MV-4-11 (cell line): ENCODE measurements at regions not wholly inside any gene's neighbourhood (a gene's known extent, or its start where the extent isn't known, plus 50 kb on each side); places are given as distances from the start of the nearest gene placed in this dataset.
"Not testable (repeated sequence)": the region's sequence is repeated elsewhere in the genome, so short reads cannot be mapped to it uniquely, and the experiment has no call there.

ENCODE experiments used
- DNase-seq: peaks from one replicate; lab custom pipeline; 2025; lab: John Stamatoyannopoulos, UW

- DNase-seq: not testable (repeated sequence)
These were observed 234.0 kb downstream of the TFAP2B start for GRCh38 chr6:51052716-51053115.

- DNase-seq: not testable (repeated sequence)
These were observed 236.6 kb downstream of the TFAP2B start for GRCh38 chr6:51055316-51055715.

GRCh38 chr6:51057296-51057695 is 238.6 kb downstream of the TFAP2B start:
- DNase-seq: no peak

GRCh38 chr6:51060262-51060762 is 241.6 kb downstream of the TFAP2B start:
- no peak for DNase-seq

GRCh38 chr6:51062166-51062722 is 243.6 kb downstream of the TFAP2B start:
- no peak for DNase-seq

GRCh38 chr6:51077821-51078518 is 259.3 kb downstream of the TFAP2B start:
- DNase-seq: no peak

DNA sequence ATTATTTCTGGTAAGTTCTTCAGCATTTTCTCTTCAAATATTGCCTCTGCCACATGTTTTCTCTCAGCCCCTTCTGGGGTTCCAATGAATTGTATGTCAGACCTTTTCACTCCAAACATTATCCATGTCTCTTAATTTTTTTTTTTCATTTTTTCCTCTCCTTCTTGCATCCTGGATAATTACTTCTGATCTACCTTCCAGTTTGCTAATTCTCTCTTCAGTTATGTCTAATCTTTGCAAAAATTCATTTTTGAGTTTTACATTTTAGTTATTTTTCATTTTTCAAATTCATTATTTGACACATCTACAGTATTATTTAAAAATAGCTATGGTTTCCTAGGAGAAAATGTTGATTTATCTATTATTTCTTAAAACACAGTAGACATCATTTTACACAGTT is 271.7 kb downstream of the TFAP2B start:
- DNase-seq: no peak

DNA sequence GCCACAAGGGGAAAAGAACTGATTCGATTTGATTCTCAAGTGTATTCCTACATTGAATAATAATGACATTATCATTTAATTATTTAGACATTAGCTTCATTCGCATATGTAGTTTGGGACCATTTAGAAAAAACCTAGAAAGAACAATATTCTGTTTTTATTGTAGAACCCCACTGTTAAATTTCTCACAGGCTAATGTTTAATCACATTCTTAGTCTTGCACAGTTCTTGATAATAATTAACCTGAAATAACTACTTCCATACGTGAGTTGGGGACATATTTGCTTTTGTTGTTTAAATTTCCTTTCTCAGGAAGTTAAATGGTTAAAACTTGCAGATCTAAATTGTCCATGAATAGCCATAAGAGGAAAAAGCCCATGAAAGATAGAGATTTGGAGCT is 275.2 kb downstream of the TFAP2B start:
- no peak for DNase-seq

GRCh38 chr6:51094271-51094670 is 275.6 kb downstream of the TFAP2B start:
- no peak for DNase-seq

DNA sequence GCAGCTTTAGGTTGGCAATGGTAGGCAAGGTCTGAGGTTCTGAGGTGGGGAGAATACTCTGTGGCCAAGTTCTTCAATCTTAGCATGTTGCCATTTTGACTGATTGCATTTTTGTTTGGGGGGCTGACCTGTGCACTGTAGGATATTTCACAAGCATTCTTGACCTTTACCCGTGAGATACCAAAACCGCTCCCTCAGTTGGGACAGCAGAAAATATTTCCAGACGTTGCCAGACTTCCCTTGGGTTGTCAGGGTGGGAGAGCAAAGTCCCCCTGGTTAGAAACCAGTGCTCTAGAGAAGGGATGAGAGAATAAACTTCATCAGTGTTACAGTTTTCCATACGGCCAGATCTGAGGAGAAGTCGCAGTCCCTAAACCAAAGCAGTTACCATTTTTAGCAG is 279.6 kb downstream of the TFAP2B start:
- no peak for DNase-seq

DNA sequence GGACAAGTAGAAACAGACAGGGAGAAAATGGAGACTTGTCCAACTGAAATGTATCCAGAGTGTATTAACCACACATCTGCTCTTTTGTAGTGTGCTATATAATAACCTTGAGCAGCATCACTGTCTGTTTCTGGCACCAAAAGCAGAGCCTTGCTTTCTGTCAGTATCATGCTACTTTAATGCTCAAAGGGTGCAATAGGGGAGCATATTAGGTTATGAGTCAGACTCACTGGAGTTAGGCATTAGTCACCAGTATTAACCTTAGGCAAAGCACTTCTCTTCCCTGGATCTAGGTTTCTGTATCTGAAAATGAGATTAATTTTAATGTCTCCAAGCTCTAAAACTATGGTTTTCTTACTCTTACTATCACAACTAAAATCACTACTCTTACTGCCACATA is 280.1 kb downstream of the TFAP2B start:
- no peak for DNase-seq

- DNase-seq: no peak
These were observed 280.5 kb downstream of the TFAP2B start for GRCh38 chr6:51099201-51099600.

DNA sequence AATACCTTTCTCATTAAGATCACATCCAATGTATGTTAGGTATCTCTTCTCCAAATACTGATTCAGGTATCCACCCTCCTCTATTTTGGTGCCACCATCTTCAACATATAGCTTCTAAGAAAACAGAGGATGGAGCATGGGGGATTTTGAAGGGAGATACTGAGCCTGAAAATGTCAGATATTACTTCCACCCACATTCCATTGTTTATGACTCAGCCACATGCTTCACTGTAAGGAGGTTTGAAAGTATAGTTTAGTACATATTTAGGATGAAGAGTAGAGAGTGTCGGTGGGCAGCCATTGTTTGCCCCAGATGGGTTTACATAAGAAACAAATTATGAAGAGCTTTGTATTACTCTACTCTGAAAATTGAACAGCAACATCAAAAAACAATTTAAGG is 286.7 kb downstream of the TFAP2B start:
- DNase-seq: no peak

DNA sequence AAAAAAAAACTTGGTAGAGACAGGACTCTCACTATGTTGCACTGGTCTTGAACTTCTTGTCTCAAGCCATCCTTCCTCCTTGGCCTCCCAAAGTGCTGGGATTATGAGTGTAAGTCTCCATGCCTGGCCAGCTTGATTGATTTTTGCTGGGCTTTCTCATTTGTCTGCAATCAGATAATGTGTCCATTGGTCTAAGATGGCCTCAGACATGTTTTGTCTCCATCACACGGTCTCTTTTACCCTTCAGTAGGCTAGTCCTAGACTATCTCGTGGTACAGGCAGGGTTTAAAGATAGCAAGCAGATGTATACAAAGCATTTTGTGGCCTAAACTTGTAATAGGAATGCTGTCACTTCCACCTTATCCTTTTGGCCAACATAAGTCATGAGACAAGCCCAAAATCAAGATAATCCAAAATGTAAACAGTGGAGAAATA is 289.1 kb downstream of the TFAP2B start:
- DNase-seq: no peak

- no peak for DNase-seq
These were observed 290.0 kb downstream of the TFAP2B start for GRCh38 chr6:51108563-51109234.

- DNase-seq: no peak
These were observed 294.1 kb downstream of the TFAP2B start for GRCh38 chr6:51112731-51113130.

GRCh38 chr6:51116723-51117122 is 298.1 kb downstream of the TFAP2B start:
- DNase-seq: no peak

DNA sequence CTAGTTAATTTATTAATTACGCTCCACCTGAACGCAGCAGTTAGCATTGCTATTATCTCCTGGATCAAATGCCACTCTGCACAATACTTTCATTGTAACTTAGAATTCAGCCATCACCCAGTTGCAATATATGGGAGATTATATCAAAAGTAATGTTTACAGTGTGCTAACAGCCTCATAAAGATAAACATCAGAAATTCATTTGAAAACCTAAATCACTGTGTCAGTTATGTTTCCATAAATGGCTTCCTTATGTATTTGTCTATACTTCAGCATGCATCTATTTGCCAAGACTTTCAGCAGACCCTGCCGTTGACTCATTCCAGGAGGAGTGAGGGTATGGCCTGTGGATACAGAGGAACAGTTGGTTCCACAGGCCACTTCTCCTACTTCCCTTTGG is 300.1 kb downstream of the TFAP2B start:
- DNase-seq: no peak

DNA sequence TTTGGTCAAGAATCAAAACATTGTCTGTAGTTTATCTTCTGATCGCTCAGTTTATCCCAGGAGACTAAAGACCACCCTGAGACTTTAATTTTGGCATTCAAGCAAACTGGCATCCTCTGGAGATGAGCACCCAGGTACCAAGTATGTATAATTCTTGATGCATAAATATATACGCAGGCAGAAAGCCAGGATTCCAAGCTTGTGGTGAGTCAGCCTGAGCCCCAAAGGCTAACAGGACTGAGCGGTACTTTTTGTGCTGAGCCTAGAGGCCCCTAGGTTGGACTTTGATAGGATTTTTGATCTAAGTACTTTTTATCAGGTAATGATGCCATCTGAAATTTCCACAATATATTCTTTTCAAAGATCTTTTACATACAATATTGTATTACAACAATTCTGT is 301.3 kb downstream of the TFAP2B start:
- DNase-seq: no peak

DNA sequence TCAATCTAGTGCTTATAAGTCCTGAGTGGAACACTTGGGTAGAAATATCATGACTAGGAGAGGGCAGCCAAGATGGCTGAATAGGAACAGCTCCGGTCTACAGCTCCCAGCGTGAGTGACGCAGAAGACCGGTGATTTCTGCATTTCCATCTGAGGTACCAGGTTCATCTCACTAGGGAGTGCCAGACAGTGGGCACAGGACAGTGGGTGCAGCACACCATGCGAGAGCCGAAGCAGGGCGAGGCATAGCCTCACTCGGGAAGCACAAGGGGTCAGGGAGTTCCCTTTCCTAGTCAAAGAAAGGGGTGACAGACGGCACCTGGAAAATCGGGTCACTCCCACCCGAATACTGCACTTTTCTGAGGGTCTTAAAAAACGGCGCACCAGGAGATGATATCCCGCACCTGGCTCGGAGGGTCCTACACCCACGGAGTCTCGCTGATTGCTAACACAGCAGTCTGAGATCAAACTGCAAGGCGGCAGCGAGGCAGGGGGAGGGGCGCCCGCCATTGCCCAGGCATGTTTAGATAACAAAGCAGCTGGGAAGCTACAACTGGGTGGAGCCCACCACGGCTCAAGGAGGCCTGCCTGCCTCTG is 302.8 kb downstream of the TFAP2B start:
- DNase-seq: not testable (repeated sequence)

DNA sequence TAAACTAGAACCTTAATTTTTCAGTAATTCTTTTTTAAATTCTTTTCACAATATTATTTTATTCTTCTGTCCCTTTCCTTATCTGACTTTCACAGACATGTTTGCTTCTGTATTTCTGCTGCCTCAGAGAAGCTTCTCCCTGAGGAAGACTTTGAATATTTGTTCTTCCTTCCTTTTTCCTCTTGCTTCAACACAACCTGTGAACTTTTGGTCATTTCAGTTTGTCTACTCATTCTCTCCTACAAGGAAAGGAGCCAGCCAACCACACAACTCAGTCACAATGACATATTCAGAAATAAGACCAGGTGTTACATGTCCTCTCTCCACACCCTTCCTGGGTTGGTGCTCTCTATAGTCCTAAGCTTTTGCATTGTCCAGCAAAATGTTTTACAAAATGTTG is 310.4 kb downstream of the TFAP2B start:
- DNase-seq: no peak

DNA sequence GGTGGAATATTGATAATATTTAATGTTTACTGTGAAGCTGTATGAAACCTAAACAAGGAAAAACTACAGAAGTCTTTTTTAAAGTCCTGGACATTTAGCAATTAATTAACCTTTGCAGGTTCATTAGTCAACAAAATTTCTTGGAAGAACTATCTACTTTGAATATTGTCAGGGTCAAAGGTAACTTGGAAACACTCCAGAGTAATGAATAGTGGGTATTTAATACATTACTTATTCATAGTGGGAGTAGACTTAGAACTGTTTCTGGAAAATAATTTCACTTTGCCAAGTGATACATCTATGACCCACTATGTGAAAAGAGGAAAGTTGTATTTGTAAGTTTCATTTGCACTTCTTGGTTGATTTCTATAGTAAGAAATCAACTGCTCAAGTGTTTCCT is 319.1 kb downstream of the TFAP2B start:
- no peak for DNase-seq

DNA sequence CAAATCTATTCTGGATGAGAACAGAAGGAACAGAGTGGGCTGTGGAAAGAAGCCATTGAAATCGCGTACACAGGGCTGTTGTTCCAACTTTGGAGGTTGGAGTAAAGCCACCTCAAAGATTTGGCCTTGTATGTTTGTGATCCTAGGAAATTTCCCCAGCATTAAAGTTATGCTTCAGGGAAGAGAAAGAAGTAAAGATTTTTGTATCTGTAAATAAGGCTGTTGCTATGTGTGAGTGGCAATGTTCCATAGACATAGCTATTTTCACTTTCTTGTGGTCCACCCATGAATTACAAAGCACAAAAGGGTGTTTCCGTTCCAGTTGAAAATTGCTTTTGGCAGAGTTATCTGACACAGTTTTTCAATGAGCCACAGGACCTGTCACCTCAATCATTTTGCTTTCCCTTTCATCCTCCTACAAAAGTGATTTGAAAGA is 321.3 kb downstream of the TFAP2B start:
- DNase-seq: no peak
